Endothelial cell (in vitro differentiated cells): ENCODE measurements at regions not wholly inside any gene's neighbourhood (a gene's known extent, or its start where the extent isn't known, plus 50 kb on each side); places are given as distances from the start of the nearest gene placed in this dataset.
"Not testable (repeated sequence)": the region's sequence is repeated elsewhere in the genome, so short reads cannot be mapped to it uniquely, and the experiment has no call there.

Source experiments
- DNase-seq: peaks from one replicate; pipeline ENCODE4 v3.0.0; 2021; ENCODE audit warnings: low spot score
- H3K27ac Mint-ChIP-seq: one replicate; pipeline ENCODE4 v1.8.0; 2021; ENCODE audit warnings: mixed read lengths, inconsistent platforms; ENCODE audit not compliant: unreplicated experiment
- H3K27me3 Mint-ChIP-seq: one replicate; pipeline ENCODE4 v1.8.0; 2021; ENCODE audit warnings: mild to moderate bottlenecking, moderate library complexity, mixed read lengths, inconsistent platforms; ENCODE audit not compliant: unreplicated experiment
- H3K36me3 Mint-ChIP-seq: one replicate; pipeline ENCODE4 v1.8.0; 2021; ENCODE audit warnings: mild to moderate bottlenecking, low read depth, mixed read lengths, inconsistent platforms; ENCODE audit not compliant: unreplicated experiment
- H3K4me1 Mint-ChIP-seq: one replicate; pipeline ENCODE4 v1.8.0; 2021; ENCODE audit warnings: mild to moderate bottlenecking, mixed read lengths, inconsistent platforms; ENCODE audit not compliant: unreplicated experiment
- H3K4me3 Mint-ChIP-seq: one replicate; pipeline ENCODE4 v1.8.0; 2021; ENCODE audit warnings: mild to moderate bottlenecking, mixed read lengths, inconsistent platforms; ENCODE audit not compliant: unreplicated experiment
- H3K9me3 Mint-ChIP-seq: one replicate; pipeline ENCODE4 v1.8.0; 2021; ENCODE audit warnings: mixed read lengths, inconsistent platforms; ENCODE audit not compliant: unreplicated experiment
- CTCF ChIP-seq: fragments of 200-600 bp; sonication (generic); IDR thresholded peaks from one replicate; pipeline ENCODE4 v1.5.0; 2021; ENCODE audit warnings: antibody characterized with exemption; ENCODE audit not compliant: unreplicated experiment

DNA sequence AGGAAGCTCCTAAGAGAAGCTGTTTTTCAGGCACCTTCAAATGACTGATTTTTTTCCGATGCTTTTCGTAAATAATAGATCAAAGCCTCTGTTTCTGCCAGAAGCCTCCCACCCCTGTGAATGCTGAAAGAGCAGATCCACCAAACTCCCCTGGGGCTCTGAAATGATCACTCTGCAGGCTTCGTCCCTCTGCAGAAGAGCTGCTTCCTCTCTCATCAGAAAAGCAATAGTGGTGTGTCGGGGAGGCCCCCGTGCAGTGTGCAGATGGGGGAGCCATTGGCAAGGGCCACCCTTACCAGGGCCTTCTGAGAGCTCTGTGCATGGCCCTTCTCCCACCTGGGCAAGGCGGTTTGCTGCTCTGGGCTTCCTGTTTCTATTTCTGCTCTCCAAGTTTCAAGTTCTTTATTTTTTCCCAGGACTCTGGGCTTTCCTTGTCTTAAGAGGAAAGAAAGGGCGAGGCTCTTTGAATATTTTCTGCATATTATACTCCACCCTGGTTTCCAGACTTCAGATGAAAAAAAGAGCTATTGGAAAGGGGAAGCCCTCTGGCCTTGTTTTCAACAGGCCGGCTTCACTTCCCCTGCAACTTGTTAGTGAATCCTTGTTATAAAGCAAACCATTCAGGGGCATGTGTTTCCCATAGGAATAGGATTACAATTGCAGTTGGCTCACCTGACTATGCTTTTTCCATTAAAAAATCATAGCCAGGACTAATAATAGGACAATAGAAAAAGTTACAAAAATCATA is 155.2 kb downstream of the TTLL2 start:
- Mint-ChIP-seq H3K4me1 (peaks cover 19% of the 10 kb centered on the region), H3K27ac (no peak overlapping the region), H3K4me3 (no peak overlapping the region), H3K36me3 (no peaks in the 10 kb centered on the region), H3K9me3 (no peaks in the 10 kb centered on the region), H3K27me3 (peaks cover 2% of the 10 kb centered on the region)
- no peak for TF ChIP-seq CTCF
- no peak for DNase-seq

GRCh38 chr6:167481307-167481926 is 156.5 kb downstream of the TTLL2 start:
- Mint-ChIP-seq H3K27me3 (peaks cover 2% of the 10 kb centered on the region), H3K4me1 (peaks cover 19% of the 10 kb centered on the region), H3K9me3 (no peaks in the 10 kb centered on the region), H3K4me3 (no peak overlapping the region), H3K36me3 (no peaks in the 10 kb centered on the region), H3K27ac (no peak overlapping the region)
- no peak for TF ChIP-seq CTCF
- DNase-seq: no peak

DNA sequence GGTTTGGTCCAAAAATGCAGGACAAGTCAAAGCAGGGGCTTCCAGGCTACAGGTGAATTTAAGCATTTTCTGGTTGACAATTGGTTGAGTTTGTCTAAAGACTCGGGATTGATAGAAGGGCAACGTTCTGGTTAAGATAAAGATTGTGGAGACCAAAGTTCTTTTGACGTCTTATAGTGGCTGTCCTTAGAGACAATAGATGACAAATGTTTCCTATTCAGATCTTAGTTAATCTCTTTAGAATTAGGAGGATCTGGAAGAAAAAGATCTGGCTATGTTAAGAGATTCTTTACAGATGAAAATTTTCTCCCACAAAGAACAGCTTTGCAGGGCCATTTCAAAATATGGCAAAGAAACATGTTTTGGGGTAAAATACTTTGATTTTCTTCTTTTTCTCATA is 157.9 kb downstream of the TTLL2 start:
- not testable (repeated sequence) for DNase-seq, H3K27me3 Mint-ChIP-seq, H3K4me3 Mint-ChIP-seq

GRCh38 chr6:167485186-167485978 is 160.5 kb downstream of the TTLL2 start:
- peak; percentile 29 for TF ChIP-seq CTCF
- H3K27me3 Mint-ChIP-seq: no peaks in the 10 kb centered on the region
- H3K27ac Mint-ChIP-seq: no peak overlapping the region
- H3K4me3 Mint-ChIP-seq: no peak overlapping the region
- H3K9me3 Mint-ChIP-seq: no peaks in the 10 kb centered on the region
- peaks cover 8% of the 10 kb centered on the region for H3K4me1 Mint-ChIP-seq
- no peaks in the 10 kb centered on the region for H3K36me3 Mint-ChIP-seq
- DNase-seq: peak; percentile 39

More for the DNA sequence above, 157.9 kb downstream of the TTLL2 start:
- not testable (repeated sequence) for H3K9me3 Mint-ChIP-seq, H3K27ac Mint-ChIP-seq, H3K36me3 Mint-ChIP-seq
- peaks cover 19% of the 10 kb centered on the region for H3K4me1 Mint-ChIP-seq

- no peaks in the 10 kb centered on the region for H3K36me3 Mint-ChIP-seq
- DNase-seq: no peak
- H3K4me1 Mint-ChIP-seq: peaks cover 6% of the 10 kb centered on the region
- no peak overlapping the region for H3K4me3 Mint-ChIP-seq
- H3K27me3 Mint-ChIP-seq: peaks cover 4% of the 10 kb centered on the region
- H3K9me3 Mint-ChIP-seq: no peaks in the 10 kb centered on the region
- TF ChIP-seq CTCF: no peak
- no peak overlapping the region for H3K27ac Mint-ChIP-seq
Observed at GRCh38 chr6:167487749-167488664, 163.1 kb downstream of the TTLL2 start.
